ENCODE measurements at regions not wholly inside any gene's neighbourhood (a gene's known extent, or its start where the extent isn't known, plus 50 kb on each side); places are given as distances from the start of the nearest gene placed in this dataset.
"Not testable (repeated sequence)": the region's sequence is repeated elsewhere in the genome, so short reads cannot be mapped to it uniquely, and the experiment has no call there.

- DNase-seq (ENCODE audit: low read depth), result peak; percentile 74
- H3K4me3 ChIP-seq (ENCODE audit: control insufficient read depth, low read depth, low read length), result no peak overlapping the region
- TF ChIP-seq CTCF (IDR thresholded peaks at IDR 0.05; ENCODE audit: control insufficient read depth, insufficient read depth, low read depth, low read length, missing control alignments), result no peak
These were observed 111.7 kb downstream of the PCSK1 start for GRCh38 chr5:96321345-96321744.

- no peak for DNase-seq (ENCODE audit: low read depth)
- H3K4me3 ChIP-seq (ENCODE audit: control insufficient read depth, low read depth, low read length), result no peak overlapping the region
- TF ChIP-seq CTCF (IDR thresholded peaks at IDR 0.05; ENCODE audit: control insufficient read depth, insufficient read depth, low read depth, low read length, missing control alignments), result no peak
These were observed 112.3 kb downstream of the PCSK1 start for GRCh38 chr5:96320797-96321196.

GRCh38 chr5:96319981-96320739 is 112.9 kb downstream of the PCSK1 start:
- H3K4me3 ChIP-seq (ENCODE audit: control insufficient read depth, low read depth, low read length), result not testable (repeated sequence)

DNA sequence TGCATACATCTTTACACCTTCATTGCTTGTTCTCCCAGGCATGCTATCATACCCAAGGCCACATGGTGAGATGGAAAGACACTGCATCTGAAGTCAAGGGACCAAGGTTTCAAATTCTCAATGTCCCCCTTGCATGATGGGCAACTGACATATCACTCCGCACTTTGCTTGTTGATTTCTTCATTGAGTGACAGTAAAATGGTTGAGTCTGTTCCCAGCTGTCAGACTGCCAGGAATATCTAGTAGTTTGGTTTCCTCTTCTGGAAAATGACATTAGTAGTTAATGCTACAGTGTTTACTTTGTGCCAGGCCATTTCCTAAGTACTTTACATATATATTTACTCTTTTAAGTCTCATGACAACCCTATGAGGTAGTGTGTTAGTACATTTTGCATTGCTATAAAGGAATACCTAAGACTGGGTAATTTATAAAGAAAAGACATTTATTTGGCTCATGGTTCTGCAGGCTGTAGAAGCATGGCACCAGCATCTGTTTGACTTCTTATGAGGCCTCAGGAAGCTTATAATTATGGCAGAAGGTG is 114.4 kb downstream of the PCSK1 start:
- no peak for TF ChIP-seq CTCF (IDR thresholded peaks at IDR 0.05; ENCODE audit: control insufficient read depth, insufficient read depth, low read depth, low read length, missing control alignments)
- no peak overlapping the region for H3K4me3 ChIP-seq (ENCODE audit: control insufficient read depth, low read depth, low read length)
- no peak for DNase-seq (ENCODE audit: low read depth)

More at GRCh38 chr5:96319981-96320739, 112.9 kb downstream of the PCSK1 start:
- not testable (repeated sequence) for DNase-seq (ENCODE audit: low read depth)

- no peak for DNase-seq (ENCODE audit: low read depth)
- no peak for TF ChIP-seq CTCF (IDR thresholded peaks at IDR 0.05; ENCODE audit: control insufficient read depth, insufficient read depth, low read depth, low read length, missing control alignments)
- no peak overlapping the region for H3K4me3 ChIP-seq (ENCODE audit: control insufficient read depth, low read depth, low read length)
These were observed 115.1 kb downstream of the PCSK1 start for GRCh38 chr5:96317945-96318344.

- no peak for TF ChIP-seq CTCF (IDR thresholded peaks at IDR 0.05; ENCODE audit: control insufficient read depth, insufficient read depth, low read depth, low read length, missing control alignments)
- no peak overlapping the region for H3K4me3 ChIP-seq (ENCODE audit: control insufficient read depth, low read depth, low read length)
- DNase-seq (ENCODE audit: low read depth), result no peak
These were observed 116.6 kb downstream of the PCSK1 start for GRCh38 chr5:96316487-96316886.

- no peak overlapping the region for H3K4me3 ChIP-seq (ENCODE audit: control insufficient read depth, low read depth, low read length)
- TF ChIP-seq CTCF (IDR thresholded peaks at IDR 0.05; ENCODE audit: control insufficient read depth, insufficient read depth, low read depth, low read length, missing control alignments), result no peak
- no peak for DNase-seq (ENCODE audit: low read depth)
These were observed 117.0 kb downstream of the PCSK1 start for GRCh38 chr5:96316017-96316416.

Measured in AG09309 (cell line).